ENCODE measurements at regions not wholly inside any gene's neighbourhood (a gene's known extent, or its start where the extent isn't known, plus 50 kb on each side); places are given as distances from the start of the nearest gene placed in this dataset.

GRCh38 chr2:146870691-146871090, 974.1 kb upstream of the ACVR2A start:
- H3K27me3 Mint-ChIP-seq (ENCODE audit: unreplicated experiment), result no peaks in the 10 kb centered on the region
- H3K4me3 Mint-ChIP-seq (ENCODE audit: unreplicated experiment), result no peak overlapping the region
- no peak overlapping the region for H3K27ac Mint-ChIP-seq (ENCODE audit: unreplicated experiment)
- no peak for DNase-seq (ENCODE audit: extremely low spot score, unreplicated experiment)
- no peaks in the 10 kb centered on the region for H3K9me3 Mint-ChIP-seq (ENCODE audit: unreplicated experiment)
- H3K4me1 Mint-ChIP-seq (ENCODE audit: unreplicated experiment), result peaks cover 4% of the 10 kb centered on the region
- no peaks in the 10 kb centered on the region for H3K36me3 Mint-ChIP-seq (ENCODE audit: unreplicated experiment)
- TF ChIP-seq CTCF (IDR thresholded peaks at IDR 0.05), result no peak

- no peak for TF ChIP-seq CTCF (IDR thresholded peaks at IDR 0.05)
- Mint-ChIP-seq H3K27ac (ENCODE audit: unreplicated experiment) (no peak overlapping the region), H3K36me3 (ENCODE audit: unreplicated experiment) (peaks cover under 1% of the 10 kb centered on the region), H3K4me1 (ENCODE audit: unreplicated experiment) (peaks cover 3% of the 10 kb centered on the region), H3K4me3 (ENCODE audit: unreplicated experiment) (no peak overlapping the region), H3K9me3 (ENCODE audit: unreplicated experiment) (peaks cover 9% of the 10 kb centered on the region), H3K27me3 (ENCODE audit: unreplicated experiment) (no peaks in the 10 kb centered on the region)
- no peak for DNase-seq (ENCODE audit: extremely low spot score, unreplicated experiment)
Observed at GRCh38 chr2:146869328-146869727, 975.5 kb upstream of the ACVR2A start.

- no peaks in the 10 kb centered on the region for H3K27me3 Mint-ChIP-seq (ENCODE audit: unreplicated experiment)
Observed at GRCh38 chr2:146868051-146868450, 976.8 kb upstream of the ACVR2A start.

GRCh38 chr2:146867477-146867986, 977.3 kb upstream of the ACVR2A start:
- Mint-ChIP-seq H3K27me3 (ENCODE audit: unreplicated experiment) (no peaks in the 10 kb centered on the region), H3K27ac (ENCODE audit: unreplicated experiment) (no peak overlapping the region), H3K36me3 (ENCODE audit: unreplicated experiment) (peaks cover 3% of the 10 kb centered on the region), H3K4me3 (ENCODE audit: unreplicated experiment) (no peak overlapping the region), H3K9me3 (ENCODE audit: unreplicated experiment) (peaks cover 14% of the 10 kb centered on the region), H3K4me1 (ENCODE audit: unreplicated experiment) (no peaks in the 10 kb centered on the region)
- no peak for DNase-seq (ENCODE audit: extremely low spot score, unreplicated experiment)
- TF ChIP-seq CTCF (IDR thresholded peaks at IDR 0.05), result no peak

More at GRCh38 chr2:146868051-146868450, 976.8 kb upstream of the ACVR2A start:
- Mint-ChIP-seq H3K4me1 (ENCODE audit: unreplicated experiment) (no peaks in the 10 kb centered on the region), H3K4me3 (ENCODE audit: unreplicated experiment) (no peak overlapping the region), H3K36me3 (ENCODE audit: unreplicated experiment) (peaks cover 3% of the 10 kb centered on the region), H3K9me3 (ENCODE audit: unreplicated experiment) (peaks cover 14% of the 10 kb centered on the region), H3K27ac (ENCODE audit: unreplicated experiment) (no peak overlapping the region)
- DNase-seq (ENCODE audit: extremely low spot score, unreplicated experiment), result no peak
- no peak for TF ChIP-seq CTCF (IDR thresholded peaks at IDR 0.05)

GRCh38 chr2:146853741-146854444, 990.9 kb upstream of the ACVR2A start:
- Mint-ChIP-seq H3K27me3 (ENCODE audit: unreplicated experiment) (no peaks in the 10 kb centered on the region), H3K36me3 (ENCODE audit: unreplicated experiment) (no peaks in the 10 kb centered on the region), H3K9me3 (ENCODE audit: unreplicated experiment) (no peaks in the 10 kb centered on the region), H3K4me3 (ENCODE audit: unreplicated experiment) (no peak overlapping the region), H3K27ac (ENCODE audit: unreplicated experiment) (no peak overlapping the region), H3K4me1 (ENCODE audit: unreplicated experiment) (peaks cover 10% of the 10 kb centered on the region)
- TF ChIP-seq CTCF (IDR thresholded peaks at IDR 0.05), result no peak
- no peak for DNase-seq (ENCODE audit: extremely low spot score, unreplicated experiment)

Measured in osteocyte (in vitro differentiated cells).